ENCODE measurements at regions not wholly inside any gene's neighbourhood (a gene's known extent, or its start where the extent isn't known, plus 50 kb on each side); places are given as distances from the start of the nearest gene placed in this dataset.

GRCh38 chr3:177576746-177577145, 379.5 kb upstream of the TBL1XR1 start:
- Histone ChIP-seq H3K27me3 (no peaks in the 10 kb centered on the region), H3K4me1 (no peaks in the 10 kb centered on the region), H3K4me3 (no peak overlapping the region), H3K27ac (no peak overlapping the region), H3K9me3 (no peaks in the 10 kb centered on the region), H3K36me3 (ENCODE audit: low read depth, missing control alignments) (no peaks in the 10 kb centered on the region)
- WGBS, 2 donors: 70% methylated on average over 4 of the region's 4 CpGs
- TF ChIP-seq POLR2A (IDR thresholded peaks at IDR 0.05) (no peak), CTCF (IDR thresholded peaks at IDR 0.05) (no peak)
- no peak for DNase-seq
- intact Hi-C loops (cut with DNase I; ENCODE audit: low total_unique reads): no loop called here

- no peaks in the 10 kb centered on the region for H3K9me3 ChIP-seq
- H3K4me1 ChIP-seq: no peaks in the 10 kb centered on the region
- TF ChIP-seq CTCF (IDR thresholded peaks at IDR 0.05): no peak
- TF ChIP-seq POLR2A (IDR thresholded peaks at IDR 0.05): no peak
- no peaks in the 10 kb centered on the region for H3K36me3 ChIP-seq (ENCODE audit: low read depth, missing control alignments)
- DNase-seq: no peak
- H3K27ac ChIP-seq: no peak overlapping the region
- intact Hi-C loops (cut with DNase I; ENCODE audit: low total_unique reads): no loop called here
- H3K4me3 ChIP-seq: no peak overlapping the region
- H3K27me3 ChIP-seq: no peaks in the 10 kb centered on the region
- WGBS, 2 donors: 67 to 85% methylated on average over 6 of the region's 6 CpGs
These were observed 381.2 kb upstream of the TBL1XR1 start for GRCh38 chr3:177578488-177578887.

- Histone ChIP-seq H3K27me3 (no peaks in the 10 kb centered on the region), H3K27ac (no peak overlapping the region), H3K4me1 (no peaks in the 10 kb centered on the region), H3K36me3 (ENCODE audit: low read depth, missing control alignments) (no peaks in the 10 kb centered on the region), H3K9me3 (no peaks in the 10 kb centered on the region), H3K4me3 (no peak overlapping the region)
- intact Hi-C loops (cut with DNase I; ENCODE audit: low total_unique reads): no loop called here
- TF ChIP-seq CTCF (IDR thresholded peaks at IDR 0.05): no peak
- no peak for TF ChIP-seq POLR2A (IDR thresholded peaks at IDR 0.05)
- DNase-seq: no peak
- WGBS, 2 donors: 93 to 94% methylated on average over 4 of the region's 4 CpGs
These were observed 382.1 kb upstream of the TBL1XR1 start for GRCh38 chr3:177579419-177579818.

GRCh38 chr3:177580437-177580836, 383.2 kb upstream of the TBL1XR1 start:
- no peaks in the 10 kb centered on the region for H3K4me1 ChIP-seq
- H3K27me3 ChIP-seq: no peaks in the 10 kb centered on the region
- H3K9me3 ChIP-seq: no peaks in the 10 kb centered on the region
- no peak for DNase-seq
- intact Hi-C loops (cut with DNase I; ENCODE audit: low total_unique reads): no loop called here
- WGBS, 2 donors: 56 to 64% methylated on average over 2 of the region's 2 CpGs
- no peaks in the 10 kb centered on the region for H3K36me3 ChIP-seq (ENCODE audit: low read depth, missing control alignments)
- TF ChIP-seq POLR2A (IDR thresholded peaks at IDR 0.05) (no peak), CTCF (IDR thresholded peaks at IDR 0.05) (no peak)
- H3K4me3 ChIP-seq: no peak overlapping the region
- H3K27ac ChIP-seq: no peak overlapping the region

GRCh38 chr3:177585271-177585670, 388.0 kb upstream of the TBL1XR1 start:
- no peak overlapping the region for H3K27ac ChIP-seq
- intact Hi-C loops (cut with DNase I; ENCODE audit: low total_unique reads): no loop called here
- no peak overlapping the region for H3K4me3 ChIP-seq
- WGBS, 2 donors: 66% methylated on average over 3 of the region's 3 CpGs
- H3K27me3 ChIP-seq: no peaks in the 10 kb centered on the region
- H3K36me3 ChIP-seq (ENCODE audit: low read depth, missing control alignments): no peaks in the 10 kb centered on the region
- no peaks in the 10 kb centered on the region for H3K4me1 ChIP-seq
- DNase-seq: no peak
- no peaks in the 10 kb centered on the region for H3K9me3 ChIP-seq
- TF ChIP-seq CTCF (IDR thresholded peaks at IDR 0.05): no peak
- no peak for TF ChIP-seq POLR2A (IDR thresholded peaks at IDR 0.05)

All from testis (tissue), 2 donors.